OCI-LY3 (cell line): ENCODE measurements at regions not wholly inside any gene's neighbourhood (a gene's known extent, or its start where the extent isn't known, plus 50 kb on each side); places are given as distances from the start of the nearest gene placed in this dataset.

Source experiments
- H2AFZ ChIP-seq: fragments of 200-600, 300-600 bp; shearing (Covaris generic); 2 replicates; pipeline ENCODE4 v1.6.0; 2014; ENCODE audit warnings: antibody characterized with exemption, low read depth, low read length
- H3K27ac ChIP-seq: fragments of 200-600, 300-600 bp; sonication (generic); 2 replicates; pipeline ENCODE4 v1.5.1; 2014; ENCODE audit warnings: mild to moderate bottlenecking, low read length, moderate library complexity, mixed read lengths
- H3K27me3 ChIP-seq: fragments of 200-600, 300-600 bp; sonication (generic); 2 replicates; pipeline ENCODE4 v1.6.1; 2014; ENCODE audit warnings: low read depth, low read length, mixed read lengths
- H3K36me3 ChIP-seq: fragments of 200-600, 300-600 bp; sonication (generic); replicated peaks from 2 replicates; pipeline ENCODE3; 2014; ENCODE audit warnings: low read depth, low read length, mixed read lengths
- H3K4me1 ChIP-seq: fragments of 300-600, 200-600 bp; sonication (generic); 2 replicates; pipeline ENCODE4 v1.6.1; 2014; ENCODE audit warnings: low read length, mixed read lengths
- H3K4me2 ChIP-seq: fragments of 200-600, 300-600 bp; sonication (generic); 2 replicates; pipeline ENCODE4 v1.6.1; 2014; ENCODE audit warnings: low read length, mixed read lengths
- H3K4me3 ChIP-seq: fragments of 300-600, 200-600 bp; sonication (generic); 2 replicates; pipeline ENCODE4 v1.5.1; 2014; ENCODE audit warnings: antibody characterized with exemption, mild to moderate bottlenecking, low read length, moderate library complexity
- H3K79me2 ChIP-seq: fragments of 300-600, 200-600 bp; shearing (Covaris generic); 2 replicates; pipeline ENCODE4 v1.6.1; 2014; ENCODE audit warnings: mild to moderate bottlenecking, low read length, mixed read lengths
- H3K9ac ChIP-seq: fragments of 300-600, 200-600 bp; shearing (Covaris generic); 2 replicates; pipeline ENCODE4 v1.6.0; 2014; ENCODE audit warnings: mild to moderate bottlenecking, low read length, moderate library complexity
- H3K9me3 ChIP-seq: fragments of 200-600, 300-600 bp; shearing (Covaris generic); 2 replicates; pipeline ENCODE4 v1.6.1; 2014; ENCODE audit warnings: low read length, mixed read lengths; ENCODE audit not compliant: insufficient read depth
- H4K20me1 ChIP-seq: fragments of 200-600, 300-600 bp; sonication (generic); 2 replicates; pipeline ENCODE4 v1.6.1; 2016; ENCODE audit warnings: low read length, mixed read lengths; ENCODE audit not compliant: insufficient read depth
- EZH2phosphoT487 ChIP-seq: fragments of 200-600 bp; shearing (Covaris generic); IDR thresholded peaks from 2 replicates; pipeline ENCODE4 v1.6.1; 2018; ENCODE audit warnings: antibody characterized with exemption, mixed run types, low read depth
- TF ChIP-seq, protein P1 (sequence below): fragments of 200-600, 300-600 bp; sonication (generic); IDR thresholded peaks from 2 replicates; pipeline ENCODE4 v1.5.1; 2014; ENCODE audit warnings: antibody characterized with exemption, low read length, low read depth

GRCh38 chr3:24657870-24658510, 163.3 kb upstream of the THRB start:
- Histone ChIP-seq H3K4me3 (no peak overlapping the region), H3K9me3 (no peaks in the 10 kb centered on the region), H3K9ac (no peak overlapping the region), H3K4me2 (no peak overlapping the region), H4K20me1 (no peaks in the 10 kb centered on the region), H3K27me3 (no peaks in the 10 kb centered on the region), H2AFZ (no peak overlapping the region), H3K27ac (no peak overlapping the region), H3K79me2 (no peaks in the 10 kb centered on the region), H3K4me1 (no peaks in the 10 kb centered on the region), H3K36me3 (no peaks in the 10 kb centered on the region)
- TF ChIP-seq, protein P1, sequence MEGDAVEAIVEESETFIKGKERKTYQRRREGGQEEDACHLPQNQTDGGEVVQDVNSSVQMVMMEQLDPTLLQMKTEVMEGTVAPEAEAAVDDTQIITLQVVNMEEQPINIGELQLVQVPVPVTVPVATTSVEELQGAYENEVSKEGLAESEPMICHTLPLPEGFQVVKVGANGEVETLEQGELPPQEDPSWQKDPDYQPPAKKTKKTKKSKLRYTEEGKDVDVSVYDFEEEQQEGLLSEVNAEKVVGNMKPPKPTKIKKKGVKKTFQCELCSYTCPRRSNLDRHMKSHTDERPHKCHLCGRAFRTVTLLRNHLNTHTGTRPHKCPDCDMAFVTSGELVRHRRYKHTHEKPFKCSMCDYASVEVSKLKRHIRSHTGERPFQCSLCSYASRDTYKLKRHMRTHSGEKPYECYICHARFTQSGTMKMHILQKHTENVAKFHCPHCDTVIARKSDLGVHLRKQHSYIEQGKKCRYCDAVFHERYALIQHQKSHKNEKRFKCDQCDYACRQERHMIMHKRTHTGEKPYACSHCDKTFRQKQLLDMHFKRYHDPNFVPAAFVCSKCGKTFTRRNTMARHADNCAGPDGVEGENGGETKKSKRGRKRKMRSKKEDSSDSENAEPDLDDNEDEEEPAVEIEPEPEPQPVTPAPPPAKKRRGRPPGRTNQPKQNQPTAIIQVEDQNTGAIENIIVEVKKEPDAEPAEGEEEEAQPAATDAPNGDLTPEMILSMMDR, result no peak
- no peak for TF ChIP-seq EZH2phosphoT487

GRCh38 chr3:24661175-24661584, 166.5 kb upstream of the THRB start:
- Histone ChIP-seq H3K4me2 (no peak overlapping the region), H3K79me2 (no peaks in the 10 kb centered on the region), H3K9ac (no peak overlapping the region), H3K9me3 (no peaks in the 10 kb centered on the region), H4K20me1 (no peaks in the 10 kb centered on the region), H3K27ac (no peak overlapping the region), H3K4me1 (no peaks in the 10 kb centered on the region), H3K27me3 (no peaks in the 10 kb centered on the region), H3K4me3 (no peak overlapping the region), H3K36me3 (no peaks in the 10 kb centered on the region), H2AFZ (no peak overlapping the region)
- no peak for TF ChIP-seq EZH2phosphoT487
- TF ChIP-seq, protein P1, result no peak

GRCh38 chr3:24662449-24663345, 168.0 kb upstream of the THRB start:
- no peaks in the 10 kb centered on the region for H3K9me3 ChIP-seq
- no peaks in the 10 kb centered on the region for H3K79me2 ChIP-seq
- no peaks in the 10 kb centered on the region for H4K20me1 ChIP-seq
- TF ChIP-seq, protein P1, result no peak
- no peaks in the 10 kb centered on the region for H3K36me3 ChIP-seq
- no peak overlapping the region for H3K9ac ChIP-seq
- no peak overlapping the region for H3K27ac ChIP-seq
- H2AFZ ChIP-seq, result no peak overlapping the region
- H3K4me2 ChIP-seq, result no peak overlapping the region
- no peaks in the 10 kb centered on the region for H3K4me1 ChIP-seq
- H3K4me3 ChIP-seq, result no peak overlapping the region
- no peaks in the 10 kb centered on the region for H3K27me3 ChIP-seq

GRCh38 chr3:24663406-24663805, 168.8 kb upstream of the THRB start:
- H3K27me3 ChIP-seq, result no peaks in the 10 kb centered on the region
- H3K36me3 ChIP-seq, result no peaks in the 10 kb centered on the region
- H3K9ac ChIP-seq, result no peak overlapping the region
- TF ChIP-seq EZH2phosphoT487, result no peak
- TF ChIP-seq, protein P1, result no peak
- H2AFZ ChIP-seq, result no peak overlapping the region
- no peak overlapping the region for H3K27ac ChIP-seq
- no peaks in the 10 kb centered on the region for H3K79me2 ChIP-seq
- H3K4me3 ChIP-seq, result no peak overlapping the region
- no peaks in the 10 kb centered on the region for H3K9me3 ChIP-seq
- H4K20me1 ChIP-seq, result no peaks in the 10 kb centered on the region
- no peaks in the 10 kb centered on the region for H3K4me1 ChIP-seq
- H3K4me2 ChIP-seq, result no peak overlapping the region
